ENCODE measurements at regions not wholly inside any gene's neighbourhood (a gene's known extent, or its start where the extent isn't known, plus 50 kb on each side); places are given as distances from the start of the nearest gene placed in this dataset.

GRCh38 chr2:19226871-19227270 is 131.6 kb downstream of the OSR1 start:
- Histone ChIP-seq H3K4me3 (ENCODE audit: low read length) (no peak overlapping the region), H3K27ac (ENCODE audit: low read length) (no peak overlapping the region), H3K4me2 (ENCODE audit: low read length) (no peak overlapping the region), H3F3A (ENCODE audit: insufficient read depth, low read length, poor library complexity, severe bottlenecking) (no peaks in the 10 kb centered on the region), H3K9ac (ENCODE audit: low read length) (no peak overlapping the region), H2AFZ (ENCODE audit: low read depth, low read length) (no peak overlapping the region), H3K79me2 (replicated peaks; ENCODE audit: insufficient read depth, low read length) (no peaks in the 10 kb centered on the region), H3K36me3 (ENCODE audit: insufficient read depth, low read length) (no peaks in the 10 kb centered on the region), H3K9me2 (ENCODE audit: insufficient read depth, low read length) (no peaks in the 10 kb centered on the region), H3K27me3 (ENCODE audit: insufficient read depth, low read depth, low read length) (no peaks in the 10 kb centered on the region), H4K20me1 (ENCODE audit: insufficient read depth) (no peaks in the 10 kb centered on the region), H3K9me3 (ENCODE audit: low read length) (no peaks in the 10 kb centered on the region)
- no peak for TF ChIP-seq POLR2AphosphoS5 (IDR thresholded peaks at IDR 0.05)
- no peak for TF ChIP-seq CTCF (IDR thresholded peaks at IDR 0.05; ENCODE audit: poor library complexity, severe bottlenecking)
- no peak for TF ChIP-seq REST (IDR thresholded peaks at IDR 0.05; ENCODE audit: borderline replicate concordance)
- no peak for TF ChIP-seq EZH2 (IDR thresholded peaks at IDR 0.05; ENCODE audit: borderline replicate concordance, insufficient read depth, low read length, poor library complexity, severe bottlenecking)
- TF ChIP-seq EP300 (conservative IDR thresholded peaks at IDR 0.05; ENCODE audit: poor library complexity, severe bottlenecking), result no peak
- no peak for TF ChIP-seq SMC3 (conservative IDR thresholded peaks at IDR 0.05; ENCODE audit: poor library complexity)
- TF ChIP-seq TAF1 (IDR thresholded peaks at IDR 0.05; ENCODE audit: low read depth), result no peak
- TF ChIP-seq RAD21 (conservative IDR thresholded peaks at IDR 0.05), result no peak
- TF ChIP-seq MXI1 (conservative IDR thresholded peaks at IDR 0.05; ENCODE audit: poor library complexity, severe bottlenecking), result no peak

- Histone ChIP-seq H3K79me2 (replicated peaks; ENCODE audit: insufficient read depth, low read length) (no peaks in the 10 kb centered on the region), H3K36me3 (ENCODE audit: insufficient read depth, low read length) (no peaks in the 10 kb centered on the region), H3K9me3 (ENCODE audit: low read length) (no peaks in the 10 kb centered on the region), H3F3A (ENCODE audit: insufficient read depth, low read length, poor library complexity, severe bottlenecking) (no peaks in the 10 kb centered on the region), H3K4me3 (ENCODE audit: low read length) (no peak overlapping the region), H4K20me1 (ENCODE audit: insufficient read depth) (no peaks in the 10 kb centered on the region), H3K4me2 (ENCODE audit: low read length) (no peak overlapping the region), H2AFZ (ENCODE audit: low read depth, low read length) (no peak overlapping the region), H3K9ac (ENCODE audit: low read length) (no peak overlapping the region), H3K9me2 (ENCODE audit: insufficient read depth, low read length) (no peaks in the 10 kb centered on the region), H3K27ac (ENCODE audit: low read length) (no peak overlapping the region), H3K27me3 (ENCODE audit: insufficient read depth, low read depth, low read length) (no peaks in the 10 kb centered on the region)
- no peak for TF ChIP-seq CTCF (IDR thresholded peaks at IDR 0.05; ENCODE audit: poor library complexity, severe bottlenecking)
- TF ChIP-seq EZH2 (IDR thresholded peaks at IDR 0.05; ENCODE audit: borderline replicate concordance, insufficient read depth, low read length, poor library complexity, severe bottlenecking), result no peak
- no peak for TF ChIP-seq SMC3 (conservative IDR thresholded peaks at IDR 0.05; ENCODE audit: poor library complexity)
- no peak for TF ChIP-seq TAF1 (IDR thresholded peaks at IDR 0.05; ENCODE audit: low read depth)
- no peak for TF ChIP-seq MXI1 (conservative IDR thresholded peaks at IDR 0.05; ENCODE audit: poor library complexity, severe bottlenecking)
These were observed 132.0 kb downstream of the OSR1 start for GRCh38 chr2:19226386-19226785.

All from neural cell (in vitro differentiated cells).